ENCODE measurements at regions not wholly inside any gene's neighbourhood (a gene's known extent, or its start where the extent isn't known, plus 50 kb on each side); places are given as distances from the start of the nearest gene placed in this dataset.

- no peak for DNase-seq (ENCODE audit: low spot score in 2 of 2)
These were observed 271.7 kb upstream of the FN1 start for GRCh38 chr2:215707608-215708007.

GRCh38 chr2:215705771-215706361, 270.0 kb upstream of the FN1 start:
- H3K9me3 ChIP-seq, result no peaks in the 10 kb centered on the region
- H3K4me1 ChIP-seq, result no peaks in the 10 kb centered on the region
- H3K36me3 ChIP-seq, result no peaks in the 10 kb centered on the region
- no peak for DNase-seq (ENCODE audit: low spot score in 2 of 2)
- TF ChIP-seq POLR2A (IDR thresholded peaks at IDR 0.05), result no peak
- no peak for TF ChIP-seq POLR2AphosphoS5 (IDR thresholded peaks at IDR 0.05)
- TF ChIP-seq CTCF (IDR thresholded peaks at IDR 0.05), result no peak
- H3K27ac ChIP-seq, result no peak overlapping the region
- intact Hi-C loops (cut with DNase I; ENCODE audit: low total_unique reads), result no loop called here
- H3K27me3 ChIP-seq, result no peaks in the 10 kb centered on the region
- no peak overlapping the region for H3K4me3 ChIP-seq

More at GRCh38 chr2:215707608-215708007, 271.7 kb upstream of the FN1 start:
- H3K4me3 ChIP-seq, result no peak overlapping the region
- no peaks in the 10 kb centered on the region for H3K27me3 ChIP-seq
- no peaks in the 10 kb centered on the region for H3K9me3 ChIP-seq
- no peaks in the 10 kb centered on the region for H3K4me1 ChIP-seq
- TF ChIP-seq POLR2A (IDR thresholded peaks at IDR 0.05), result no peak
- TF ChIP-seq POLR2AphosphoS5 (IDR thresholded peaks at IDR 0.05), result no peak
- TF ChIP-seq CTCF (IDR thresholded peaks at IDR 0.05), result no peak
- H3K27ac ChIP-seq, result no peak overlapping the region
- no peaks in the 10 kb centered on the region for H3K36me3 ChIP-seq
- intact Hi-C loops (cut with DNase I; ENCODE audit: low total_unique reads), result no loop called here

GRCh38 chr2:215705281-215705680, 269.4 kb upstream of the FN1 start:
- TF ChIP-seq POLR2A (IDR thresholded peaks at IDR 0.05) (no peak), POLR2AphosphoS5 (IDR thresholded peaks at IDR 0.05) (no peak), CTCF (IDR thresholded peaks at IDR 0.05) (no peak)
- no peak overlapping the region for H3K4me3 ChIP-seq
- no peak overlapping the region for H3K27ac ChIP-seq
- no peaks in the 10 kb centered on the region for H3K4me1 ChIP-seq
- H3K27me3 ChIP-seq, result no peaks in the 10 kb centered on the region
- H3K36me3 ChIP-seq, result no peaks in the 10 kb centered on the region
- intact Hi-C loops (cut with DNase I; ENCODE audit: low total_unique reads), result no loop called here
- no peaks in the 10 kb centered on the region for H3K9me3 ChIP-seq
- no peak for DNase-seq (ENCODE audit: low spot score in 2 of 2)

- H3K36me3 ChIP-seq, result no peaks in the 10 kb centered on the region
- no peak overlapping the region for H3K4me3 ChIP-seq
- no peaks in the 10 kb centered on the region for H3K4me1 ChIP-seq
- no peak overlapping the region for H3K27ac ChIP-seq
- TF ChIP-seq POLR2A (IDR thresholded peaks at IDR 0.05), result no peak
- no peak for TF ChIP-seq POLR2AphosphoS5 (IDR thresholded peaks at IDR 0.05)
- no peak for TF ChIP-seq CTCF (IDR thresholded peaks at IDR 0.05)
- intact Hi-C loops (cut with DNase I; ENCODE audit: low total_unique reads), result no loop called here
- no peaks in the 10 kb centered on the region for H3K9me3 ChIP-seq
- no peak for DNase-seq (ENCODE audit: low spot score in 2 of 2)
- no peaks in the 10 kb centered on the region for H3K27me3 ChIP-seq
These were observed 266.4 kb upstream of the FN1 start for GRCh38 chr2:215702116-215702902.
